GM20000 (cell line): ENCODE measurements at regions not wholly inside any gene's neighbourhood (a gene's known extent, or its start where the extent isn't known, plus 50 kb on each side); places are given as distances from the start of the nearest gene placed in this dataset.

ENCODE experiments used
- DNase-seq: peaks from one replicate; pipeline ENCODE4 v3.0.0; 2012; ENCODE audit warnings: low spot score
- CTCF ChIP-seq: IDR thresholded peaks from 2 replicates; pipeline ENCODE4 v1.5.1; 2012; ENCODE audit warnings: mild to moderate bottlenecking, control low read depth; ENCODE audit errors: extremely low read depth, missing control alignments

GRCh38 chr2:220078439-220078838, 451.0 kb downstream of the SLC4A3 start:
- TF ChIP-seq CTCF, result no peak
- DNase-seq, result no peak

- no peak for DNase-seq
- TF ChIP-seq CTCF, result no peak
Measured at GRCh38 chr2:220079595-220079994, 452.2 kb downstream of the SLC4A3 start.

GRCh38 chr2:220081171-220081570, 453.7 kb downstream of the SLC4A3 start:
- no peak for TF ChIP-seq CTCF
- DNase-seq, result no peak

- TF ChIP-seq CTCF, result no peak
- no peak for DNase-seq
Measured at GRCh38 chr2:220090050-220090449, 462.6 kb downstream of the SLC4A3 start.

- no peak for DNase-seq
- no peak for TF ChIP-seq CTCF
Measured at GRCh38 chr2:220096406-220096805, 469.0 kb downstream of the SLC4A3 start.

- no peak for TF ChIP-seq CTCF
- no peak for DNase-seq
Measured at GRCh38 chr2:220101980-220102379, 474.6 kb downstream of the SLC4A3 start.

GRCh38 chr2:220103596-220103995, 476.2 kb downstream of the SLC4A3 start:
- no peak for DNase-seq
- no peak for TF ChIP-seq CTCF

- no peak for TF ChIP-seq CTCF
- DNase-seq, result no peak
Measured at GRCh38 chr2:220104871-220105351, 477.5 kb downstream of the SLC4A3 start.
